NT2/D1 (cell line): ENCODE measurements at regions not wholly inside any gene's neighbourhood (a gene's known extent, or its start where the extent isn't known, plus 50 kb on each side); places are given as distances from the start of the nearest gene placed in this dataset.

Experiments used
- YY1 ChIP-seq: IDR thresholded peaks from 2 replicates; pipeline ENCODE4 v1.6.1; 2011; ENCODE audit not compliant: insufficient read length, insufficient read depth
- ZNF274 ChIP-seq: IDR thresholded peaks from 2 replicates; pipeline ENCODE4 v1.6.1; 2011; ENCODE audit warnings: mild to moderate bottlenecking, low read depth, low read length

- TF ChIP-seq ZNF274: no peak
- no peak for TF ChIP-seq YY1
Measured at GRCh38 chr3:159840703-159841299, 147.8 kb upstream of the IL12A start.
